Type B pancreatic cell (in vitro differentiated cells): ENCODE measurements at regions not wholly inside any gene's neighbourhood (a gene's known extent, or its start where the extent isn't known, plus 50 kb on each side); places are given as distances from the start of the nearest gene placed in this dataset.

Experiments used
- DNase-seq: peaks from one replicate; pipeline ENCODE4 v3.0.0; 2021; ENCODE audit warnings: mixed read lengths; ENCODE audit not compliant: unreplicated experiment; ENCODE audit errors: extremely low spot score
- H3K27ac Mint-ChIP-seq: 2 replicates; pipeline ENCODE4 v1.8.0; 2021; ENCODE audit warnings: mild to moderate bottlenecking, mixed read lengths
- H3K27me3 Mint-ChIP-seq: 2 replicates; pipeline ENCODE4 v1.8.0; 2021; ENCODE audit warnings: mixed read lengths
- H3K36me3 Mint-ChIP-seq: 2 replicates; pipeline ENCODE4 v1.8.0; 2021; ENCODE audit warnings: mixed read lengths
- H3K4me1 Mint-ChIP-seq: one replicate; pipeline ENCODE4 v1.8.0; 2021; ENCODE audit warnings: mixed read lengths; ENCODE audit not compliant: unreplicated experiment
- H3K4me3 Mint-ChIP-seq: 2 replicates; pipeline ENCODE4 v1.8.0; 2021; ENCODE audit warnings: mild to moderate bottlenecking, mixed read lengths
- H3K9me3 Mint-ChIP-seq: 2 replicates; pipeline ENCODE4 v1.8.0; 2021; ENCODE audit warnings: mixed read lengths
- TF ChIP-seq, protein P1 (sequence below): fragments of 200-600 bp; sonication (generic); conservative IDR thresholded peaks from 2 replicates; pipeline ENCODE4 v1.5.0; 2021; ENCODE audit warnings: antibody characterized with exemption, mild to moderate bottlenecking

DNA sequence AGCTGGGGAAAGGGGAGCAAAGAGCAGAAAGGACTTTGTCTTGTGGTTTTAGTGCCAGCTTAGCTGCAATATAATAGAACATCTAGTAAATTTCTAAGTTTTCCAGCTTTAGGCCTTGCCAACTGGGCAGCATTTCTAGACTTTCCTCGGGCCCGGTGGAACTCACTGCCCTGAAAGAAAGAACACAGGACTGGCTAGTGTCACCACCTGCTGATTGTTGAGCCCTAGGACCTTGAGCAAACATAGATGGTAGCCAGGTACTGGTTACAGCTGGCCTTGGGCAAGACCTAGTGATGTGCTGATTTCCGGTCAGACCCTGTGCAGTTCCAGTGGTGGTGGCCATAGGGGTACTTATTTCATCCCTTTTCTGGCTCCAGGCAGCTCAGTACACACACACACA lies 753.2 kb upstream of the B3GALT2 start:
- Mint-ChIP-seq H3K4me1 (no peaks in the 10 kb centered on the region), H3K36me3 (no peaks in the 10 kb centered on the region), H3K4me3 (no peak overlapping the region), H3K27me3 (no peaks in the 10 kb centered on the region), H3K9me3 (no peaks in the 10 kb centered on the region), H3K27ac (no peak overlapping the region)
- TF ChIP-seq, protein P1, sequence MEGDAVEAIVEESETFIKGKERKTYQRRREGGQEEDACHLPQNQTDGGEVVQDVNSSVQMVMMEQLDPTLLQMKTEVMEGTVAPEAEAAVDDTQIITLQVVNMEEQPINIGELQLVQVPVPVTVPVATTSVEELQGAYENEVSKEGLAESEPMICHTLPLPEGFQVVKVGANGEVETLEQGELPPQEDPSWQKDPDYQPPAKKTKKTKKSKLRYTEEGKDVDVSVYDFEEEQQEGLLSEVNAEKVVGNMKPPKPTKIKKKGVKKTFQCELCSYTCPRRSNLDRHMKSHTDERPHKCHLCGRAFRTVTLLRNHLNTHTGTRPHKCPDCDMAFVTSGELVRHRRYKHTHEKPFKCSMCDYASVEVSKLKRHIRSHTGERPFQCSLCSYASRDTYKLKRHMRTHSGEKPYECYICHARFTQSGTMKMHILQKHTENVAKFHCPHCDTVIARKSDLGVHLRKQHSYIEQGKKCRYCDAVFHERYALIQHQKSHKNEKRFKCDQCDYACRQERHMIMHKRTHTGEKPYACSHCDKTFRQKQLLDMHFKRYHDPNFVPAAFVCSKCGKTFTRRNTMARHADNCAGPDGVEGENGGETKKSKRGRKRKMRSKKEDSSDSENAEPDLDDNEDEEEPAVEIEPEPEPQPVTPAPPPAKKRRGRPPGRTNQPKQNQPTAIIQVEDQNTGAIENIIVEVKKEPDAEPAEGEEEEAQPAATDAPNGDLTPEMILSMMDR: no peak
- no peak for DNase-seq

DNA sequence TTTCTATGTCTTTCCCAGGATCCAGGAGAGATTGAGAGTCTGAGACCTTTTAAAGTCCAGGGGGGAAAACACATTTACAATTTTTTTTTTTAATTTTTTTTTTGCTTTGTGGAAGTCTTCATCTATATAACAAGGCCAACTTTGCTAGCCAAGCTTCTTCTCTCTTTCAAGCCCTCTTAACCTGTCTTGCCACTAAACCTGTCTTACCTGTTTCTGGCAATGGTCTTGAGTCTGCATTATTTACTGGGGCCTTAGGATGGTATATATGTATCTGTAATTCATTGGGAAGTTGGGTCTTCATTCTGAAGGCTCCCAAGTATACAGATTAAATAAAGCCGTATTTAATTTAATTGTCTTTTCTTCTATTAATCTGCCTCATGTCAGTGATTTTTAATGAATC lies 750.9 kb upstream of the B3GALT2 start:
- no peaks in the 10 kb centered on the region for H3K9me3 Mint-ChIP-seq
- no peaks in the 10 kb centered on the region for H3K27me3 Mint-ChIP-seq
- no peak overlapping the region for H3K27ac Mint-ChIP-seq
- H3K4me3 Mint-ChIP-seq: no peak overlapping the region
- no peaks in the 10 kb centered on the region for H3K36me3 Mint-ChIP-seq
- no peaks in the 10 kb centered on the region for H3K4me1 Mint-ChIP-seq
- DNase-seq: no peak
- TF ChIP-seq, protein P1: no peak

DNA sequence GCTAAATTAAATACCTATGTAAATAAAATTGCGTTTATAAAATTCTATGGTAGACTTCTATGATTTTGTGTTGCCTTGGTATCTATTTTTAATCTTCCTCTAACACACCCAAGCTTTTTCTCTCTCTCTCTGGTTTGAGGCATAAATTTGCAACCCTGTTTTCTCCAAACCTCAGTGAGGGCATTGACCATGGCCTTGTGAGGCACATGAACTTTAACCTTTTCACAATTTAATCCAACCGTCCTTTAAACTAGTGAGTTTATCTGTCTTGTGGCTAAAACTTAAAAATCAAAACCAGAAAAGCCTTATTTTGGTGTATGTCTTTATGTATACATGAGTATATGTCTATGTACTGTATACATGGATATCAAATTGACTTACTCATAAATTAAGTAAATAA lies 746.6 kb upstream of the B3GALT2 start:
- H3K4me3 Mint-ChIP-seq: no peak overlapping the region
- H3K9me3 Mint-ChIP-seq: no peaks in the 10 kb centered on the region
- TF ChIP-seq, protein P1: no peak
- no peaks in the 10 kb centered on the region for H3K27me3 Mint-ChIP-seq
- no peak for DNase-seq
- H3K36me3 Mint-ChIP-seq: no peaks in the 10 kb centered on the region
- H3K27ac Mint-ChIP-seq: no peak overlapping the region
- no peaks in the 10 kb centered on the region for H3K4me1 Mint-ChIP-seq

- Mint-ChIP-seq H3K27ac (no peak overlapping the region), H3K4me1 (no peaks in the 10 kb centered on the region), H3K27me3 (no peaks in the 10 kb centered on the region), H3K9me3 (no peaks in the 10 kb centered on the region), H3K4me3 (no peak overlapping the region), H3K36me3 (no peaks in the 10 kb centered on the region)
- DNase-seq: no peak
- TF ChIP-seq, protein P1: no peak
These were observed 744.9 kb upstream of the B3GALT2 start for GRCh38 chr1:193931356-193931755.

GRCh38 chr1:193929374-193930033 lies 743.1 kb upstream of the B3GALT2 start:
- Mint-ChIP-seq H3K4me3 (no peak overlapping the region), H3K27ac (no peak overlapping the region), H3K27me3 (no peaks in the 10 kb centered on the region), H3K36me3 (no peaks in the 10 kb centered on the region), H3K4me1 (no peaks in the 10 kb centered on the region), H3K9me3 (no peaks in the 10 kb centered on the region)
- no peak for DNase-seq
- TF ChIP-seq, protein P1: no peak

DNA sequence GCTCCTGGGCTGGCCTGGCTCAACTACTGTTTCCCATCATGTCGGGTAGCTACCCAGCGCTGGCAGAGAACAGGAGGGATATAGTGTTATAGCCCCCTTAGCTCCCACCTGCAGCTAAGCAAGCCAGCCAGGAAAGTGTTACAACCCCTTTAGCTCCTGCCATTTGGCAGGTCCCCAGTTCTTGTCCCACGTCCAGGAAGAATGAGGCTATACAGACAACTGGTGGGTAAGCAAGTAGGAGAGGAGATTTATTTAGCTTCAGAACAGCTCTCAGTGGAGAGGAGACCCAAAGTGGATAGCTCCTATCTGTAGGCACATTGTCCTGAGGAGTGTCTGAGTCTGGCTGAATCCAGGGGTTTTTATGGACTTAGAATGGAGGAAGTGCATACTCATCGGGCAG lies 741.1 kb upstream of the B3GALT2 start:
- no peaks in the 10 kb centered on the region for H3K27me3 Mint-ChIP-seq
- H3K4me1 Mint-ChIP-seq: no peaks in the 10 kb centered on the region
- H3K4me3 Mint-ChIP-seq: no peak overlapping the region
- no peaks in the 10 kb centered on the region for H3K36me3 Mint-ChIP-seq
- no peaks in the 10 kb centered on the region for H3K9me3 Mint-ChIP-seq
- no peak for DNase-seq
- no peak overlapping the region for H3K27ac Mint-ChIP-seq
- TF ChIP-seq, protein P1: no peak
